ENCODE measurements at regions not wholly inside any gene's neighbourhood (a gene's known extent, or its start where the extent isn't known, plus 50 kb on each side); places are given as distances from the start of the nearest gene placed in this dataset.
"Not testable (repeated sequence)": the region's sequence is repeated elsewhere in the genome, so short reads cannot be mapped to it uniquely, and the experiment has no call there.

DNA sequence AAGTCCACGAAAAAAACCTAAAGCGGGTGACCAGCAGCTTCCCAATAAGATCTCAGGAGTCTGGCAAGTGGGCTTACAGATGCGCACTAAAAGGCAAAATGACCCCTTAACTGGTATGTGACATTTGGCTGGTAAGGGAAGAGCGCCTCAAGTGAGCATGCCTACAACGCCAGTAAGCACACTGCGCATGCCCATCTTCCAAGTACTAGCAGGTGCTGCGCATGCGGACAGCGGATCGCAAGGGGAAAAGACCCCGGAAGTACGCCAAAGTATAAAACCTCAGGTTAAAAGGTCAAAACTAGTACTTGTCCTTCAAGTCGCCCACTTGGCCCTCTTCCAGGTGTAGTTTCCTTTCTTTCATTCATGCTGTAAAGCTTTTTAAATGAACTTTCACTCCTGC, 518.5 kb upstream of the MDGA2 start:
- no peak for DNase-seq

DNA sequence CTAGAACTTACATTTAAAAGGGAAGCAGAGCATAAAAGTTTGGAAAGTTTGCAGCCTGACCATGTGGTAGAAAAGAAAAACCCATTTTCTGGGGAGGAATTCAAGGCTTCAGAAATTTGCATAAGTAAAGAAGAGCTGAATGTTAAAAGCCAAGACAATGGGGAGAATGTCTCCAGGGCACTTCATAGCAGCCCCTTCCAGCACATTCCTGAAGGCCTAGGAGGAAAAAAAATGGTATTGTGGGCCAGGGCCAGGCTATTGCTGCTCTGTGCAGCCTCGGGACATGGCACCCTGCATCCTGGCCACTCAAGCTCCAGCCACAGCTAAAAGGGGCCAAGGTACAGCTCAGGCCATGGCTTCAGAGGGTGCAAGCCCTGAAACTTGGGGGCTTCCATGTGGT, 474.2 kb upstream of the MDGA2 start:
- DNase-seq, result not testable (repeated sequence)

DNA sequence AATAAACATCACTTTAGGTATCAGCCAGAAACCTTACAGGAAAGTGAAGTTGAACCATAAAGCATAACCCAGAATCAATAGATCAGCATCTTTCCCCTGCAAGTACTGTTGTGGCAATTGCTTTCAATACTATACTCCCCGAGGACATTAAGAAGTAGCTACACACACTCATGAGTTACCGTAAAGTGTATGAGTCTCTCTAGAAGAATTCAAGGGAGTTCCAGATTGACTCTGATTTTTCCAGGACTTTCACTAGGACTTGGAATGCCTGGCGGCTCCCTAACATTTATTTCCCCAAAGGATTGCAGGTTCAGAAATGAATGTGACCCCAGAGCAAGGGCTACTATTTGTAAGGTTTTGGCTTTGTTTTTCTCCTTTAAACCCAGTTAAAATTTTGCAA, 465.4 kb upstream of the MDGA2 start:
- no peak for DNase-seq

DNA sequence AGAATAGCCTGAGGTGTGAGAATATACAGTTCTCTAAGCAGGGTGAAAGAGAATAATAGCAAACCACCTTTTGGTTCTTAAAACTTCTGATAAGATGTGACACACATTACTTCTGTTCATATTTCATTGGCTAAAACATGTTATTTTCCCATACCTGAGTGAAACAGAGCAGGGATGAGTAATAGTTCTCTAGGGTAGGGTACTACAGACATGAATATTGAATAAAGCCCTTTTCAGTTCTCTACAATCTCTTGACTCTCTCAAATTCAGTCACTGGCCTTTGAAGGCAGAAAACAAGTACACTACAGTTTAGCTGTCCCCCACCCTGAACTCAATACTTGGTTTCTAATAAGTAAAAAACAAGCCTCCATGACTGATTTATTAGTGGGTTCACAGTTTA, 454.1 kb upstream of the MDGA2 start:
- no peak for DNase-seq

DNA sequence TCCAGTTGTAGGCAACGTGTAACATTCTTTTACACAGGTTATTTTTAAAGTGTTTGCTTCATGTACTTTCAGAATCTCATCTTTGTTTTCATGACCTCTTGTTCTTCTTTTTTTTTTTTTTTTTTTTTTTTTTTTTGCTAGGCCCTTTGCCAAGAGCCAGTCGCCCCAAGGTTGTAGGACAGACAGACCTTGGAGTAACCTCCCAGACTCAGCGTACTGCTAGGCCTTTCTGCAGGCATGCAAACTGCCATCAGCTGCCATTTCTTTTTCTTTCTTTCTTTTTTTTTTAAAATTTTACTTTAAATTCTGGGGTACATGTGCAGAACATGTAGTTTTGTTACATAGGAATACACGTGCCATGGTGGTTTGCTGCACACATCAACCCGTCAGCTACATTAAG, 452.3 kb upstream of the MDGA2 start:
- DNase-seq, result no peak

DNA sequence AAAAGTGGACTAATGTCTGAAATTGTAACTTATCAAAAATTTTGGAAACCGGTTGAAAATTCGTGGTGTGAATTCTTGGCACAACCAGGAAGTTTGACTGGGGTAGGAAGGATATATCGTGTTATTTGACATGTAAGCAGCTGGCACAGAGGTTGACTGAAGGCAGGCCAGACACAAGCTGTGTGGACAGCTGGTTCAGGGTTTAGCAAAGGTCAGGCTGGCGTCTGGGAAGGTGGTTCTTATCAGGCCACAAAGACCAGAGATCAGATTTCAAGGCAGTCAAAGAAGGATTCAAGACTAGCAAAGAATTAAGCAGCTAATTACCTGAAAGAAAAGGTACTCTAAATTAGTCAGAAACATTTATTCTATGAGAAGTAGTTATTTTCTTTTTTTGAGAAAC, 450.2 kb upstream of the MDGA2 start:
- DNase-seq, result no peak

DNA sequence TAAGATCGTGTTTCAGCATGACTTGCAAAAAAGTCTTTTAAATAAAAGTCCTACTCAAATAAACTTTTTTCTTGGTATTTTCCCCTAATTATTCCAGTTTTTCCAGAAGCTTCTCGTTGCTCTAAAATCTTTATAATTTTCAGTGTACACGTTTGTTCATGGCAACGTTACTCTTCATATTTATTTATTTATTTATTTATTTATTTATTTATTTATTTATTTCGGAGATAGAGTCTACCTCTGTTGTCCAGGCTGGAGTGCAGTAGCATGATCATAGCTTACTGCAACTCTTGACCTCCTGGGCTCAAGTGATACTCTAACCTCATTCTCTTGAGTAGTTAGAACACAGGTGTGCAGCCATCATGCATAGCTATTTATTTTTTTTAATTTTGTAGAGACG, 438.3 kb upstream of the MDGA2 start:
- no peak for DNase-seq

DNA sequence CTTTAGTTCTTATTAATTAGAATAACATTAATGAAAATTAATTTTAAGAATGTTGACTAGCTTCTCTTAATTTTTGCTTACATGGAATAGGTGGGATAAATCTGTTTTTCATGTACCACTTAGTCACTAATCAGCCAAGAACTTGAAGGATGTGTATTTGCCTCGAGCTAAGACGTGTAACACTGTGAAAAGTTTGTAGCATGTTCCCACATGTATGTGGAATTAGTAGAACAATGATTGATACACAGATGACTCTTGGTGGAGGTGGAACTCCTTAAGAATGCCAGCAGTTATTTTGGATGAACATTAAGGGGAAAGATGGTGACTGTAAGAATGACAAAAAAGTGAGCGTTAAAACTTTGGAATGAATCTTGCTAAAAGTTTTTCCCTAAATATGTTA, 435.7 kb upstream of the MDGA2 start:
- no peak for DNase-seq

DNA sequence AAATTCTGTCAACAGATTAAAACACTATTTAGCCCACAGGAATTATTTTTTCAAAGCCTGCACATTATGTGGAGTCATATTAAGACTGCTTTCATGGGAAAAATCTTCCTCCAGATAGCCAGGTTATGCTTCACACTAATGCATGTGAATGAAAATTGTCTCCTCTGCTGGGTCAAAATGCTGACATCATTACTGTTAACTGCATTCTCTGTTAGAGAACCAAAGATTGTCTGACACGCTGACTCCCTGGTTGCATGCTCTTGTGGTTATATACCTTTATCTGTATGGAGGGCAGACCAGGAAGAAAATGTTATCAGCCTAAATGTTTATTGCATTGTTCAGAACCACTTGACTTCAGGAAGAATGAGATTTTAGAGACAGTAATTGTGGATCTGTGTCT, 432.2 kb upstream of the MDGA2 start:
- DNase-seq, result no peak

DNA sequence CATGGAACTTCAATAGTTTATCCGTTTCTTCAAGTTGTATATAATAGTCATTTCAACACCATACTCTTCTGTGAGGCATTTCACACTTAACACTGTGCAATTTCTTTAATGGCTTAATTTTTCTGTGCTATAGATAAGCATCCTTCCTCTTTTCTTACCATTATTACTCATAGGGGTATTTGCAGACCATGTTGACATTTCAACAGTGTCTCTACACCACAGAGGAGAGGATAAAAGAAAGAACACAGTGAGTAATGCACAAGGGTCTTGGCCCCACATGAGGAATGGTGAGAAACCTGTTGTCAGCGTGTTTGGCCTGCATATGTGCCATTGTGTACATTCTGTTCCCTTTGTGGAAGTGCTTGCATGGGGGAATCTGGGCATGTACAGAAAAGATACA, 421.5 kb upstream of the MDGA2 start:
- DNase-seq, result no peak

DNA sequence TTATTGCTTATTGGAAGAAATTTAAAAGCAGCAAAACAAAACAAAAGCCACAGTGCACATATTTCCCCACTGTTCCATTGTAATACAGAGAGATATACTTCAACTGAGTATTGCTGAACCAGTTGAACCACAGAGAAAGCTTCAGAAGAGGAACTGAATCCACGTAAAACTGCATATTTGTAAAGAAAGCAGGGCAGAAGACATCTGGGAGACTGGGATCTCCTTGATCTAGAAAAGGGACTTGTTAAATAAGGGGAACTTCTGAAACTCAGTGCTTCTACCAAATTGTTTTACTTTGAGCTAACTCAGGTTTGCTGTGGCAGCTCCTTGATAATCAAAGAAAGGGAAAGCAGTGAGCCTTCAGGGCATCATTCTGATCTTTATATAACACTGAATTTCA, 411.1 kb upstream of the MDGA2 start:
- DNase-seq, result no peak

DNA sequence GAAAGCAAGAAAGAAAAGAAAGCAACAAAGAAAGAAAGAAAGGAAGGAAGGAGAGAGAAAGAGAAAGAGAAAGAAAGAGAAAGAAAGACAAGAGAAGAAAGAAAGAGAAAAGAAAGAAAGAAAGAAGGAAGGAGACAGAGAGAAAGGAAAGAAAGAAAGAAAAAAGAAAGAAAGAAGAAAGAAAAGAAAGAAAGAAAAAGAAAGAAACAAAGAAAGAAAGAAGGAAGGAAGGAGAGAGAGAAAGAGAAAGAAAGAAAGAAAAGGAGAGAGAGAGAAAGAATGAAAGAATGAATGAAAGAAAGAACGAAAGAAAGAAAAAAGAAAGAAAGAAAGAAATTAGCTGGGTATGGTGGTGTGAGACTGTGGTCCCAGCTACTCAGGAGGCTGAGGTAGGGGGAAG, 400.1 kb upstream of the MDGA2 start:
- no peak for DNase-seq

DNA sequence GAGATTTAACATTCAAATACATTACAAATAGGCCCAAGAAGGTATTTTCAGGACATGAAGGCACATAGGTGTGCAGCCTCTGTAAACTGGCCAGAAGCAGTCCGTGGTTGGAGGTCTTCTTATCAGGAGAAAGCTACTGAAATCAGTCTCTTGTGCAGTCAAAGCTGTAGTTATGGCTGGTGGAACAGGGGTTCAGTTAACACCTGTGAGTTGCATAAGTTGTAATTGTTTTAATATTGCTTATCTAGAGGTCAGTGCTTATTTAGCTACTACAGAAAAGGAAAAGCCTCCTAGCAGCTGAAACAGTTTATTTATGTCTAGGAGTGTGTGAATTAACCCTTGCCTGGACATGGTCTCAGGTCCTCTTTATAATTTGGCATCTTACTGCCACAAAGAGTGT, 377.6 kb upstream of the MDGA2 start:
- no peak for DNase-seq

DNA sequence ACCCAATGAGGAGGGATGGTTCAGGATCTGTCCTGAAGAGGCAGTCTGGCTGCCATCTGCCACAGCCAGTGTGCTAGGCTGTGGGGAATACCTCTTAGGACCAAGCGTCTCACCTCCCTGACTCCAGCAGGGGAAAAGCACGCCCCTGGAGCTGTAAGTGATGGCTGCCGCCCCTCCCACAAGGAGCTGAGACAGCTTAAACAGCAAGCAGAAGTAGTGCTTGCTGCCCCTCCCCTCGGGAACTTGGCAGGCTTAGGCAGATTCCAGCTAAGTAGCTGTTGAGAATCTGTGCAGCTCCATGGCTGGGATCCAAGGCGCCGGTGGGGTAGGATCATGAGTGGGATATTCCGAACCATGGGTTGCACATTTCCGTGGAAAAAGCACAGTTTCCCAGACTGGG, 360.4 kb upstream of the MDGA2 start:
- no peak for DNase-seq

DNA sequence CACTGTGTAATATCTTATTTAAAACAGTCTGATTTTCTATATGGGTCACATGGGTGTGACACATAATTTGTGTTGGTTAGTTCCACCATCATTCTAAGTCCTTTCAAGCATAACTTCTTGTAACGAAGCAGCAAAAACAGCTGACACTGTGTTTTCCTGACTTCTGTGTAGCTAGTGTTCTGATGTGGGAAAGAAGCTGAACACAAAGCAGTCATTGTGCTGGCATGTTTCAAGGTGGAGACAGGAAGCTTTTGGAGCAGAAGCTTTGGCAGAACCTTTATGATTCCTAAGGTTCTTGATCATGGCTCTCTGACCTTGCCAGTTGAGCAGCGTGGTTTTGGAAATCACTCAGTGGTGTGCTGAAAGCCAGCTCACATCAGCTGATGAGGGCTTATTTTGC, 351.7 kb upstream of the MDGA2 start:
- no peak for DNase-seq

DNA sequence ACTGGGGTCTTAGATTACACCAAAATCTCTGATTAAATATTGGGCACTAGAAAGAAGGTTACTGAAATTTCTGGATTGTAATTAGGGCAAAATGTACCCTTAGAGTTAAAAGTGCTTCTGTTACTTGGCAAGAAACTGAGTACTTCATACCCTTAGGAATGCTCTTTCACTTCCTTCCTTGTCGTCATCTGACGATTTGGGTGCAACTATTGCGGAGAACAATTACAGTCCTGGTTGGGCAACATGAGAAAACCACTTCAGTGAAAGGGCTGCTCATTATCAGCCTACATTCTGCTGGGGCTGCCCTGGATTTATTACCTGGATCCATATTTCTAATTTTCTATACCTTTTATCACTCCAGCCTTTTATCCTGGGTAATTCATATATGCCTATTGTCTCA, 348.5 kb upstream of the MDGA2 start:
- no peak for DNase-seq

DNA sequence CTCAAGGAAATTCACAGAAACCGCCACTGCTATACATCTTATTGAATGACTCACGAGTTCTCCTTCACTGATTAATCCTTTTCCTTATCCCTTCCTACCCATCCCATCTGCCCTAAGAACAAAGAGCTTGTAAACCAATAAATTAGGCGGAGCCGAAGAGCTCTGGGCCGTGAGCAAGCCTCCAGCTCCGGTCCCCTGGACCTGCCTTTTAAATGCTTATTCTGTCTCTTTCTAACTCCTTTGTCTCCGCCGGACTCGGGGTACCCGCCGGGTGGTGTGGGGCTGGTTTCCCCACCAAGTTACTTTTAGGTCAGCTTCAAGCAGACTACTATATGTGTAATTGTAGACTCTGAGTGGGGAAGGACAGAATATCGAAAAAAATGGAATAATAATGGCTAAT, 336.1 kb upstream of the MDGA2 start:
- not testable (repeated sequence) for DNase-seq

DNA sequence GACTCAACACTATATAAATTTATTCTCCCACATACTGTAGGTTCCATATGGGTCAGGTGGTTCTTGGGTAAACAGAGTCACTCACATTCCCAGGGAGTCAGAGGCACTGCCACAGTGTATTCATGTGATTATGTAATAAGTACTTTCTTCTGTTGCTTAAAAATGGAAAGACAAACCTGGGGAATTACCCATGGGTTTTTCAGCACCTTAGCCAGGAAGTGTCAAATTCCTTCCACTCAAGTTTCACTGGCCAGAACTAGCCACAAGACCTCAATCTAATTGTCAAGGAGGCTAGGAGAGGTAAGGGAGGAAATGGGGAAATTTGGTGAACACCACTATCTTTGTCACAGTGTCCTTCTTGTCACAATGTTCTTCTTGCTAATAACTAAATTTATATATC, 333.2 kb upstream of the MDGA2 start:
- no peak for DNase-seq

DNA sequence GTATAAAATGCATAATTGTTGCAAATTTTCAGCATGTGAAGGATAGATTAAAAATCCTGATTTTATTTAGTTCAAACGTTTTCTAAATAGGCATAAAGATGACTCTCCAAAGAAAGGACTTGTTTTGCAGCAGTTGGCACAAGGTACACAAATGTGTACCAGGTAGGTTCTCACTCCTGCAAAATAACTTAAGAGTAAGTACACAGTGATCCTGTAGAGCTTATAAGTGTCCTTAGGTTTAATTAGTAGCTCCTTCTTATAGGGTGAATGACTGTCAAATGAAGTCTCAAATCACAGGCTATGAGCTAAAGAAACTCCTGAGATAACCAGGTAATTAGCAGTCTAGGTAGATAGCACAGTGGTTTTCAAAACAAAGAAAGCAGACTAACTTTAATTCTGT, 330.6 kb upstream of the MDGA2 start:
- DNase-seq, result no peak

DNA sequence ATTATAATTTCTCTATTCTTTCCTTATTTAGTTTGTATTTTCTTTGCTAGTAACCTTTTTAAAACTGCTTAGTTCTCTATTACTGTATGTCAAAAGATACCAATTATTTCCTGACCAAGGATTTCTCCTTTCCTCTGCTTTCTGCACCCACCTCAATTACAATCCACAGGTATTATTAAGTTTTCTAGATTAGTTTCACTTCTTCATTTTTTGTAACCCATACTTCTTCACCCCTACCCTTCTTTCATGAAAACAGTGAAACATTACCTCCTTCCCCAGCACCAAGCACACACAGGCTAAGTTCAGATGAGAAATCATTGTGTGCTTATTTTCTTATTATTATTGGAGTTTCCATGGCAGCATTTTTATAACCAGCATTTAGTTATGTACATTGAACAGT, 318.5 kb upstream of the MDGA2 start:
- no peak for DNase-seq

DNA sequence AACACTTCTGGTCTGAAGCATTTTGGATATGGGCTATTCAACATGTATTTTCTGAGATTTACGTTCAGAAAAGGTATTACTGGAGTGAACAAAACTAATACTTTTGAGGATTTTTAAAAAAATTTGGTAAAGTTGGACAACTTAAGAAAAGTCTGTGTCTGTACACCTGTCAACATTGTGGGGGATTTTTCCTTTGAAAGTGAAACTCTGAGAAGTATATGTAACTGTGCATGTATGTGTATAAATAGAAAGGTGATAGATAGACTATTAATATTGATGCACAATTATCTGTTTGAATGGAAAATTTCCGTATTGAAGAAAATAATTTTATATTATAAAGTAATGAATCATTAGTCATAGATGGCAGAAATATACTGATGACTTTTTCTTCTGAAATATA, 312.8 kb upstream of the MDGA2 start:
- no peak for DNase-seq

DNA sequence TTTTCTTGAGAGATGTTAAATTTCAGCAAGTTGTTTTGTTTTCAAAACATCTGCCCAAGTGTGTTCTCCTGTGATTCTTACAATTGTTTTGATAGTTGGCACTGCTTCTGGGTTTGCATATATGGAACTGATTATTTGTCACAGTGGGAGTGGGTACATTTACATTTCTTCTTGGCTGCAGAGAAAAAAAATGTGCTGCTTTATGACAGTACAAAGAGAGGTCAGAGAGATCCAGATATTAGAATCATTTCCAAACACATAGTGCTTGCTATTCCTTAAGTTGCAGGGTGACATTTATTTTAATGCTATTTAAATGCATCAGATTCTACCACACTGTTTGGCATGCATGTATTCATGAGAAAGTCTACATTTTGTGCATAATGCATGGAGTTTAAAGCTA, 303.5 kb upstream of the MDGA2 start:
- DNase-seq, result no peak

DNA sequence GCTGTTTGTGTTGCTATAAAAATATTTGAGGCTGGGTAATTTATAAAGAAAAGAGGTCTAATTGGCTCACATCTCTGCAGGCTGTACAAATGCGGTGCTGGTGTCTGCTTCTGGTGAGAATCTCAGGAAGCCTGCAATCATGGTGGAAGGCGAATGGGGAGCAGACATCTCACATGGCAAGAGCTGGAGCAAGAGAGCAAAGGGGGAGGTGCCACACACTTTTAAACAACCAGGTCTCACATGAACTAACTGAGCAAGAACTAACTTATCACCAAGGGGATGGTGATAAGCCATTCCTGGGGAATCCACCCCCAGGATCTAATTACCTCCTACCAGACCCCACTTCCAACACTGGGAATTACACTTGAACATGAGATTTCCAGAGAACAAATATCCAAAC, 300.7 kb upstream of the MDGA2 start:
- no peak for DNase-seq

DNA sequence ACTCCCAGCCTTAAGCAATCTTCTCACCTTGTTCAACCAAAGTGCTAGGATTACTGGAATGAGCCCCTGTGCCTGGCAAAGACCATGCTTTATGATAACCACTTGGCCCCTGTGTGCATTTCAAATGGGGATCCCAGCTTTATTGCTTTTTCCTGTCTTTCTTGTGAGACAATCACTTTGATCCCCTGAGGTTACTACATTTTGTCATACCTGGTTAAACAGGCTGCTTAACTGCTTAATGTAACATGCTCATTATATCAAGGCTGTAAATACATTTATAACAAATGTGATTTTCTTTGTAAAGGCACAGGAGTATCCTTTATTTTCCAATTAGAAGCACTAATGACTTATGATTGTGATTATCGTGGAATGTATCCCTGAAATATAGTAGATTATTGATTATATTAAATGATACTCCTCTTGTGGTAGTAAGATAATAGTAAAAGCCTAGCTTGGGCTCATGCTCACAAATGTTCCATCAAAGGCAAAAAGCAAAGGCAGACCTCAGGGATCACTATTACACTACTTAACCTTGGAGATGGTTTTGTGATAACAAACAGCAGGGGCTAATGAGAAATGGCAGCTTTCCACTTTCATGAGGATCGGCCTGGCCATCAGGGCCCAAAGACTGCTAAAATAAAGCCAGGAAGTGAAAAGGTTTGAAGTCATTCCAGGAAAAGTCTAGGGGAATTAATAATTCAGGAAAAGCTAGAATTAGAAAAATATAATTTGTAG, 290.8 kb upstream of the MDGA2 start:
- no peak for DNase-seq

DNA sequence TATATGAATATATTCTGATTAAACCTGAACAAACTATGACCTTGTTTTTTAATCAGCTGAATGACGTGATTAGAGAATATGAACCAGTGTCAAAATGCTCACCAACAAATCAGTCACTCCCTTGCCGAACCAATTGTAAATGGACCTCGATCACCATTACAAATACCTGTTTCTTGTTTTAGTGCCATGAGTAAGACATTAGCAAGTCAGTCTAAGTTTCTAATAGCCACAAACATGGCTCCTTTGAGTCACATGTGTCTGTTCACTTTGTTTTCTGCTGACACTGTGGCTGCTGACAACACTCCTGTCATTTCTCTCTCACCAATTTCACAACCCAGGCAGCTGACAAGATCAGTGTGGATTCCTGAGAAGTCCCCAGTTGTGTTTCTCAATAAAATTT, 286.2 kb upstream of the MDGA2 start:
- DNase-seq, result no peak

DNA sequence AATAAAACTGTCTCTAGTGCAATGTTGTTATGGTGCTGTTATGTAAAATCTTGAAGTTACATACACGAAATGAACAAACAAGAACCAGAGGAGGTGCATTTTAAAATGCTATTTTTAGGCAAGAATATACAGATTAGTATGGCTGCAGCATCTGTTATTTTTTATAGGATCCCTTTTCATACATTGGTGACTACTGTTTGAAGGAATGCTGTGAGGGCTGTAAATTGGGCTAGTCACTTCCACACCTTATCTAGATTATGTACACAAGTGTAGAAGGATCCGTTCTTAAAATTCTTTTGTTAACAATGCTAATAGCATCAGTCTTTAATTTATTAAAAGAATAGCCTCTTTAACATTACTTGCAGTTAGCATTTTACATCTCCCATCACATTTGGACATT, 284.3 kb upstream of the MDGA2 start:
- DNase-seq, result no peak

Data from NCI-H748 treated with DMSO at 0.1 percent for 48 hours (cell line).